Thyroid gland (tissue), 4 donors: ENCODE measurements at regions not wholly inside any gene's neighbourhood (a gene's known extent, or its start where the extent isn't known, plus 50 kb on each side); places are given as distances from the start of the nearest gene placed in this dataset.

Experiments used
- POLR2A ChIP-seq, 2 donors: fragments of 450-650 bp; IDR thresholded peaks; one replicate each; pipeline ENCODE4 v1.6.1; 2017; ENCODE audit warnings: antibody characterized with exemption in 2 of 2, mild to moderate bottlenecking in 2 of 2, moderate library complexity in 1 of 2
- TF ChIP-seq, protein P1 (sequence below), 6 experiments: fragments of 200-600 bp in 3 of 6; fragments of 450-650 bp in 3 of 6; sonication (generic) in 3 of 6; IDR thresholded peaks; one replicate each; pipeline ENCODE4 v1.5.1; 2016 to 2019; ENCODE audit warnings: antibody characterized with exemption in 6 of 6, mild to moderate bottlenecking in 2 of 6, inconsistent platforms in 1 of 6, moderate library complexity in 1 of 6

DNA sequence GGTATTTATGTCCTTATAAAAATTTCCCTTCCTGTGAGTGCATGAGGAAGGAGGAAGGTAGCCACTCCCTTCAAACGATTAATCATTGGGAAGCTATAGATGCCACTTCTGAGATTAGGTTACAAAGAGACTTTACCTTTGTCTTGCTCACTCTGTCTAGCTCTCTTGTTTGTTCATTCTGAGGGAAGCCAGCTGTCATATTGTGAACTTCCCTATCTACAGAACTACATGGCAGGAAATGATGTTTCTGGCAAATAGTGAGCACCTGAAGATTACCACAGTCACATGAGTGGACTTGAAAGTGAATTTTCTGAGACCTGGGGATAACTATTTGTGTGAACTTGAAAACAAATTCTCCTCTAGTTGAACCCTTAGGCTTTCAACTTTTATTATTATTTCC, 776.8 kb downstream of the CCDC85A start:
- TF ChIP-seq, protein P1, sequence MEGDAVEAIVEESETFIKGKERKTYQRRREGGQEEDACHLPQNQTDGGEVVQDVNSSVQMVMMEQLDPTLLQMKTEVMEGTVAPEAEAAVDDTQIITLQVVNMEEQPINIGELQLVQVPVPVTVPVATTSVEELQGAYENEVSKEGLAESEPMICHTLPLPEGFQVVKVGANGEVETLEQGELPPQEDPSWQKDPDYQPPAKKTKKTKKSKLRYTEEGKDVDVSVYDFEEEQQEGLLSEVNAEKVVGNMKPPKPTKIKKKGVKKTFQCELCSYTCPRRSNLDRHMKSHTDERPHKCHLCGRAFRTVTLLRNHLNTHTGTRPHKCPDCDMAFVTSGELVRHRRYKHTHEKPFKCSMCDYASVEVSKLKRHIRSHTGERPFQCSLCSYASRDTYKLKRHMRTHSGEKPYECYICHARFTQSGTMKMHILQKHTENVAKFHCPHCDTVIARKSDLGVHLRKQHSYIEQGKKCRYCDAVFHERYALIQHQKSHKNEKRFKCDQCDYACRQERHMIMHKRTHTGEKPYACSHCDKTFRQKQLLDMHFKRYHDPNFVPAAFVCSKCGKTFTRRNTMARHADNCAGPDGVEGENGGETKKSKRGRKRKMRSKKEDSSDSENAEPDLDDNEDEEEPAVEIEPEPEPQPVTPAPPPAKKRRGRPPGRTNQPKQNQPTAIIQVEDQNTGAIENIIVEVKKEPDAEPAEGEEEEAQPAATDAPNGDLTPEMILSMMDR (IDR thresholded peaks at IDR 0.05) = no peak
- TF ChIP-seq POLR2A (IDR thresholded peaks at IDR 0.05) = no peak
